Fibroblast of mammary gland (primary cell): ENCODE measurements at regions not wholly inside any gene's neighbourhood (a gene's known extent, or its start where the extent isn't known, plus 50 kb on each side); places are given as distances from the start of the nearest gene placed in this dataset.
"Not testable (repeated sequence)": the region's sequence is repeated elsewhere in the genome, so short reads cannot be mapped to it uniquely, and the experiment has no call there.

Experiments
- DNase-seq: peaks from one replicate; pipeline ENCODE4 v3.0.0-alpha.2; 2010; ENCODE audit warnings: low read depth
- H3K4me3 ChIP-seq: 2 replicates; pipeline ENCODE4 v1.5.1; 2011; ENCODE audit warnings: low read depth, mild to moderate bottlenecking, low read length, moderate library complexity; ENCODE audit not compliant: control insufficient read depth
- CTCF ChIP-seq: conservative IDR thresholded peaks from 2 replicates; pipeline ENCODE4 v1.5.1; 2011; ENCODE audit warnings: low read depth, low read length, inconsistent platforms; ENCODE audit not compliant: control insufficient read depth, insufficient read depth

GRCh38 chr3:103510760-103511159 is 1075.9 kb downstream of the ZPLD1 start:
- no peak for TF ChIP-seq CTCF

GRCh38 chr3:103511891-103512290 is 1077.1 kb downstream of the ZPLD1 start:
- no peak for DNase-seq
- H3K4me3 ChIP-seq, result no peak overlapping the region
- no peak for TF ChIP-seq CTCF

More at GRCh38 chr3:103510760-103511159, 1075.9 kb downstream of the ZPLD1 start:
- DNase-seq, result no peak
- H3K4me3 ChIP-seq, result no peak overlapping the region

GRCh38 chr3:103512595-103512994 is 1077.8 kb downstream of the ZPLD1 start:
- TF ChIP-seq CTCF, result no peak
- no peak overlapping the region for H3K4me3 ChIP-seq
- DNase-seq, result no peak

GRCh38 chr3:103513003-103513402 is 1078.2 kb downstream of the ZPLD1 start:
- DNase-seq, result no peak
- TF ChIP-seq CTCF, result no peak
- no peak overlapping the region for H3K4me3 ChIP-seq

- no peak overlapping the region for H3K4me3 ChIP-seq
- DNase-seq, result no peak
- no peak for TF ChIP-seq CTCF
Measured at GRCh38 chr3:103515116-103515515, 1080.3 kb downstream of the ZPLD1 start.

GRCh38 chr3:103516950-103517349 is 1082.1 kb downstream of the ZPLD1 start:
- TF ChIP-seq CTCF, result no peak
- no peak overlapping the region for H3K4me3 ChIP-seq
- DNase-seq, result no peak

- not testable (repeated sequence) for H3K4me3 ChIP-seq, DNase-seq
Measured at GRCh38 chr3:103531327-103531726, 1096.5 kb downstream of the ZPLD1 start.
